ENCODE measurements at regions not wholly inside any gene's neighbourhood (a gene's known extent, or its start where the extent isn't known, plus 50 kb on each side); places are given as distances from the start of the nearest gene placed in this dataset.
"Not testable (repeated sequence)": the region's sequence is repeated elsewhere in the genome, so short reads cannot be mapped to it uniquely, and the experiment has no call there.

DNA sequence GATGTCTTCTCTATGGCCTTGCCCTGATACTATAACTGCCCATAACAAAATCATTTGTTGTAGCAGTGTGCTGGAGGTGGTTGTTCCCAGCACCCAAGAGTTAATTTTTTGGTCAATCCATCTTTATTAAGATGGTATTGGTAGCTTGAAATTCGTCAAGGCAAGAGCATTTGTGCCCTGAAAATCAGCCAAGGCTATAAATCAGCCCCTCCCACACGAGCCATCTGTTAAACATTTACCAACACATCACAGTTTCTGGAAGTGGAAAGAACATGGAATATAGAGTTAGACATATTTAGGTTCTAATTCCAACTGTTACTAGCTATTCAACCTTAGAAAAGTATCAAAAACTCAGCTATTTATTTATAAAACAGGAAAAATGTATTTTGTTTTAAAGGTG, 888.4 kb upstream of the GJE1 start:
- no peak for DNase-seq (ENCODE audit: low read depth)

DNA sequence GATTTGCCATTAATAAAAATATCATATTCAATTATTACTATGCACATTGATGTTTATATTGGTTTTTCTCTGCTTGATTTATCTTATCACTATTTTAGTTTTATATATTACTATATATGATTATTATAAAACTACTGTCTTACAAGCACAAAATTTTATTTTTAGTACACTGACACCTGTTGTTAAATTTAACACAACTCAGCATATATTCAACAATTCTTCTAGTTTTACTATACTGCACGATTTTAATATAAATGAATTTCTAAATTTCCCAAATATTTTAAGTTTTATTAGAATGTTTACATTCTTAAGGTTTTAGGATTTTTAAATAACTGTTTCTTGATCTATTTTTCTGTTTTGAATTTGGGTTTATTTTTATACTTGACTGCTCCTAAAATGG, 889.8 kb upstream of the GJE1 start:
- DNase-seq (ENCODE audit: low read depth) = no peak

DNA sequence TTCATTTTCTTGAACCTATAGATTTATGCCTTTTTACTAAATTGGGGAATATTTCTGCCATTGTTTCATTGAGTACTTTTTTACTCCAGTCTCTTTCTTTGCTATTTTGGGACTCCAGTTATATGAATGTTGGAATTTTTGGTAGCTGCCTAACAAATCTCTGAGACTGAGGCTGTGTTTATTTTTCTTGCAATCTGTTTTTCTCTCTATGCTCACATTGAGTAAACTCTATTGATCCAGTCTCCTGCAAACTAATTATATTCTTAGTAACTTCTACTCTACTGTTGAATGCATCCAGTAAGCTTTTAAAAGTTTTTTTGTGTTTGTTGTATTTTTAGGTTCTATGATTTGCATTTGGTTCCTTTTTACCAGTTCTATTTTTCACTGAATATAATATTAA, 903.4 kb upstream of the GJE1 start:
- DNase-seq (ENCODE audit: low read depth) = no peak

DNA sequence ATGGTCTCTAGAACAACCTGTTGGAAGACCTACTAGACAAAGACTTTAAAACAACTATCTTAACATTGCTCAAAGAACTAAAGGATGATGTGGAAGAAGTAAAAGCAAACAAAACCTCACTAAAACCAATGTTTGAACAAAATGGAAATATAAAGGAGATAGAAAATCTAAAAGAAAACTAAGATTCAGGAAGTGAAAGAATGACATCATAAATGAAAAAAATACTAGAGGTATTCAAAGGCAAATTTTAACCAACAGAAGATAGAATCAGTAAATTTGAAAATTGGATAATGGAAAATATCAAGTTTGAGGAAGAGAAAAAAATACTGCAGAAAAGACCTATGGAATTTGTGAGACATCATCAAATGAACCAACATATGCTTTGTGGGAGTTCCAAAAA, 914.1 kb upstream of the GJE1 start:
- DNase-seq (ENCODE audit: low read depth) = no peak

DNA sequence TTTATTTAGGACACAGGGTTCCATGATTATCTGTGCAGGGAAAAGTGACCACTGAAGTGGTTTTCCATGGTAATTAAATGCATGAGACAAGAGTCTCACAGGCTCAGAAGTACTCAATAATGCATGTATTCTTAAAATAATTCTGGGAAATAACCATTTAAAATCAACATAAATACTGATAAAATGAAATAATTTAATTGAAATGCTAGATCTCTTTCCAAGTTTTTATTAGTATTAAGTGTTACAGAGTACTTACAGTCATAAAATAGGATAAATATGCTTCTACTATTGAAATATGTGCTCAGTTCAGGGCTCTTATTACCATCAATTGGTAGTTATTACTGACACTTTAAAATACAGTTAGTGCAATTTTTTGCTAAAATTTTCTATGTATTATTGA, 916.0 kb upstream of the GJE1 start:
- no peak for DNase-seq (ENCODE audit: low read depth)

DNA sequence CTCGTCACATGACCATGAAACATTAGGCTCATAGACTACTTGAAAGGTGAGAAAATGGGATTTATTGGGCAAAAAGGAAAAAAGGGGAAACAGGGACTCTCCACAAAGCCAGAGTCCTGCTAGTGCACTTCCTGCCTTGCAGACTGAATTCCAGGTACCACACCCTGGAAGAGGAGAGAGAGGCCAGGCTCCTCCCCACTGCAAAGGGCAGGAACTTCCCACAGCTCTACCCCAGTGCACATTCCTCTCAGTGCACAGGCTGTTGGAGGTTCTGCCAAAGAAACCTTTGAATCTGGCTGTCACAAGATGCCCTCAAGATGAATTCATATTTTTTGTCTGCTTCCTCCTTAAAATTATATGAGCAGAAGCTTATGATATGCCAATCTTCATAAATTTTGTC, 920.4 kb upstream of the GJE1 start:
- no peak for DNase-seq (ENCODE audit: low read depth)

DNA sequence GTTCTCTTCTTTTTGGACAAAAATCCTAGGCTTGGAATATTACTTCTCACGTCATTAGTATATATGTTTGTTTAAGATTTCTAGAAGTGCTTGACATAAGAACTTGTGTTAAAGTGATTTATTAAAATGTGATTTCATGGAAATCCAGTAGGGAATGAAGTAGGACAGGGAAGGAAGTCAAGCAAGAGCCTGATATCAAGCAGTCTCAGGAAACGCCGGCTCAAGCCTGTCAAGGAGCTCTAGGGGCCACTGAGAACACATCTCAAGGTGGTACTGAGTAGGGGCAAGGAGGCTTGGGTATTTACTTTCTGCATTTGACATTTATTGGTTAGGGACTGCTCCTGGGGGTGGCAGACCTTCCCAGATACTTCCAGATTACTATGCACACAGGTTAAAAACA, 920.9 kb upstream of the GJE1 start:
- no peak for DNase-seq (ENCODE audit: low read depth)

DNA sequence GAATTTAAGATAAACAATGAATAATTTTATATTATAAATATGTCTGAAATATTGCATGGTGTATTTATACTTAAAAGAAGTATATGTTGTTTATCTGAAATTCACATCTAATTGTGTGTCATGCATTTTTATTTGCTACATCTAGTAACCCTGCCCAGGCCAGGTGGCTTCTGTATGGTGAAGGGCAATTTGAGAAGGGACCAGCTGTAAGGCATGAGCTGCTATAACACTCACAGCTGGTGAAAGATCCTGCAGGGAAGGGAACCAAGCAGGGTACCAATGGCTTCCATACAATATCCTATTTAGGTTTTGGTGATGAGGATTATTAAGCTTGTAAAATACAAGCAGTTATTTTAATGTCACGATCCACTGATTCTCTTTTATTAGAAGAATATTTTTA, 921.8 kb upstream of the GJE1 start:
- DNase-seq (ENCODE audit: low read depth) = no peak

DNA sequence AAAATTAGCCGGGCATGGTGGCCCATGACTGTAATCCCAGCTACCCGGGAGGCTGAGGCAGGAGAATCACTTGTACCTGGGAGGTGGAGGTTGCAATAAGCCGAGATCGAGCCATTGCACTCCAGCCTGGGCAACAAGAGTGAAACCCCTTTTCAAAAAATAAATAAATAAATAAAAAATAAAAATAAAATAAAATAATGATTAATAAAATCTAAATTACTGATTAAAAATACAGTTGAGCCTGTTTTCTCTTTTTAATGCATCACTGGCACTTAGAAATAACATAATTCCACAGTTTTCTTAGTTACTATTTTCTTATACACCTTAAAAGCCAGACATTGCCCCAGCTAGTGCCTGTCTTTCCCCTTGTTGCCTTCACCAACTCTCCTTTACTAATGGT, 922.8 kb upstream of the GJE1 start:
- no peak for DNase-seq (ENCODE audit: low read depth)

DNA sequence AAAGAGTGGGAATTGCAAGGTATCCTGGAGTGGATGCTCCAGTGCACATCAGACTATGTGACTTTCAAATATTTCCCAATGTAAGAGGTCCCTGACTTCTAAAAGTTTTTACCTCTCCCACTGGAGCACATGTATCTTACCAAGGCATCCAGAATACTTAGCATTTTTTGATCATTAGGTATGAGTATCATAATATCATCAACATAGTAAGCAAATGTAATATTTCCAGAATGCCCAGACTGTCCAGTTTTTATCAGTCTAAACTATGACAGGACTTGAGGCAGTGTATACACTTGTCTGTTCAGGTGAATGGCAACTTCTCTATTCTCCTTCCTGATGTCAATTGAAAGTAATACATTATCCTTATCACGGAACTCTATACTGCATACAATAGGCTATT, 924.6 kb upstream of the GJE1 start:
- no peak for DNase-seq (ENCODE audit: low read depth)

DNA sequence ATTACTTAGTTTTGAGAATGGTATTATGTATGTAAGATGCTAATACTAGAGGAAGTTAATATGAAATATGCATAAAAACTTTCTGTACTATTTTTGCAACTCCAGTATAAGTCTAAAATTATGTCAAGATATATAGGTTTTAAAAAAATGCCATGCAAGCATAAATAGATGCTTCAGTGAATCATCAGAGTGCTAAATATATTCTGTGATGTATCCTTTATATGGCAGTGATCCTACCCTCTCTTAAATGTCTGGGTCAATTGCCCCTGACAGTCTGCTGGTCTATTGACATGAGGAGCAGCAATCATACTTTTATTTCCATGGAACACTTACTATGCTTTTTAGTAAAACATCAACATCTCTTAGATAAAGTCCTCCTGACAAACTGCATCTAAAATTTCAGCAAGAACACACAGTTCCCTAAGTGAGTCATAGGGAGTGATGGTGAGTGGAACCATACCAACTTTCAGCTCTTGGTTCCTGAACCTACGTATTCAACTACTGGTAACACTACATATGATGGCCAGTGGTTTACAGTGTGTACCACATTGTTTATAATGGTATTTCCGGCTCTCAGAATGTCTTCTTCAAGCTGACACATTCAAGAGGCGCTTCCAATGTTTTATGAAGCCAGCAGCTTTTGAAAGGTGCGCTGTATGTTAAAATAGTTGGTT, 928.7 kb upstream of the GJE1 start:
- peak; percentile 43 for DNase-seq (ENCODE audit: low read depth)

DNA sequence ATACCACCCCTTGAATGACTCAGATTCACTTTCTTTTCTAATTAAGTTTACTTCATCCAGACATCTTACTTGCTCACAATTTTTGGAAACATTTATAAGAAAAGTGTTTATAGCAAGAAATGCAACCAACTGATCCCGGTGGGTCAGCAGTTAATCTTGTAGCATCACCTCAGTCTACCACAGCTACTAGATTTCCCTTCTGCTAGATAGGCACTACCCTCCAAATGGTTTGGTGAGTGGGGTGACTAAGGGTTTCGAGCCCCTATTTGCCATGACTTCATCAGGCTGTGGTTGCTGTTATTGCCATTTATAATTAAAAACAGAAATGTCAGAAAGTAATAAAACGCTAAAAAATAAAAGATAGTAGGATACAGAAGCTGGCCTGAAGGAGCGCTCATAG, 930.1 kb upstream of the GJE1 start:
- DNase-seq (ENCODE audit: low read depth) = no peak

DNA sequence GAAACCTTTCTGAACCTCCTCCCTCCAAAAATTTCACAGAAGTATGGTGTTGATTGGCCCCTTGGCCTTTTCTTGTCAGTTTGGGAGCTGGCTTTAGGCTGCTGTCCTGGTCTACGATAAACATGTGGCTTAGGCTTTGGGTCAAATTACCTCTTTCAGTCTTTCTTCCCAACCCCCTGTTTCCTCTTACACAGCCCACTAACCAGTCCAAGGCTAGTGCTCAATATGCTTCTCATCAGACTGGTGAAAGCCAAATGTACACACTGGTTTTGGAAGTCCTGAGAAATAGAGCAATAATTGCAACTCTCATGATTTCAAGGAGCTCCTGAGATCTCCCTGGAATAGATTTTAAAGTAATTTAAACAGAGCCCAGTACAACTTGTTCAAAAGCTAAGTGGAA, 933.7 kb upstream of the GJE1 start:
- peak; percentile 72 for DNase-seq (ENCODE audit: low read depth)

DNA sequence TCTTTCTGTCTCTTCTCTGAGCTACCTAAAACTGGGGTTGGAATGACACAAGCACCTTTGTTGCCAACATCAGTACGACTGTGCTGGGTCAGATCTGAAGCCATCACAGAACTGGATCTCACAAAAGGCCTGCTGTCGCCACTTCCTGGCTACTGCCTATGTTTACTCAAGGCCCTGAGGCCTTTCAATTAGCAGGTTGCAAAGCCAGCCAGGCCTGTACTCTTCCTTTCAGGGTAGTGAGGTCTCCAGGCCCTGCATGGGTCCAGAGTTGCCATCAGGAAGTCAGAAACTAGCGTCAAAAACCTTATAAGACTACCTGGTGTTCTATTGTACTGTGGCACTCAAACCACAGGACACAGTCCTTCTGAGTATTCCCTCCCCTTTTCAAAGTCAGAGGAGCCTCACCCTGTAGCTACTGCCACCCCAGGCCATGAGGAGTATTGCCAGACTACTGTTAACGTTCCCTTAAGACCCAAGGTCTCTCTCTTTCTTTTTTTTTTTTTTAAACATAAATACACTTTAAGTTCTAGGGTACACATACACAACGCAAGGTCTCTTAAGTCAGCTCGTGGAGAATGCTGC, 937.4 kb upstream of the GJE1 start:
- DNase-seq (ENCODE audit: low read depth) = no peak

DNA sequence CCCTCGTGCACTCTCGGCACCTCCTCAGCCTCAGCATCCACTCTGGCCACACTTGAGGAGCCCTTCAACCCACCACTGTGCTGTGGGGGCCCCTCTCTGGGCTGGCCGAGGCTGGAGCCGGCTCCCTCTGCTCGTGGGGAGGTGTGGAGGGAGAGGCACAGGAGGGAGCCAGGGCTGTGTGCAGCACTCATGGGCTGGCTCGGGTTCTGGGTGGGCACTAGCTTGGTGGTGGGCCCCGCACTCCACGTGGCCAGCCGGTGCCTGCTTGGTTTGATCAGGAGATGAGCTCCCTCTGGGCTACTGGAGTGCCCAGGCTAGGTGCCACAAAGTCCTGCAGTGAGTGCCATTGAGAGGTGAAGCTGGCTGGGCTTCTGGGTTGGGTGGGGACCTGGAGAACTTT, 949.4 kb upstream of the GJE1 start:
- DNase-seq (ENCODE audit: low read depth) = no peak

DNA sequence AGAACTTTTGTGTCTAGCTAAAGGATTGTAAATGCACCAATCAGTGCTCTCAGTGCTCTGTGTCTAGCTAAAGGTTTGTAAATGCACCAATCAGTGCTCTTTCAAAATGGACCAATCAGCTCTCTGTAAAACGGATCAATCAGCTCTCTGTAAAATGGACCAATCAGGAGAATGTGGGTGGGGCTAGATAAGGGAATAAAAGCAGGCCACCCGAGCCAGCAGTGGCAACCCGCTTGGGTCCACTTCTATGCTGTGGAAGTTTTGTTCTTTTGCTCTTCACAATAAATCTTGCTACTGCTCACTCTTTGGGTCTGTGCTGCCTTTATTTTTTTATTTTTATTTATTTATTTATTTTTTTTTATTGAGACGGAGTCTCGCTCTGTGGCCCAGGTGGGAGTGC, 957.3 kb upstream of the GJE1 start:
- not testable (repeated sequence) for DNase-seq (ENCODE audit: low read depth)

DNA sequence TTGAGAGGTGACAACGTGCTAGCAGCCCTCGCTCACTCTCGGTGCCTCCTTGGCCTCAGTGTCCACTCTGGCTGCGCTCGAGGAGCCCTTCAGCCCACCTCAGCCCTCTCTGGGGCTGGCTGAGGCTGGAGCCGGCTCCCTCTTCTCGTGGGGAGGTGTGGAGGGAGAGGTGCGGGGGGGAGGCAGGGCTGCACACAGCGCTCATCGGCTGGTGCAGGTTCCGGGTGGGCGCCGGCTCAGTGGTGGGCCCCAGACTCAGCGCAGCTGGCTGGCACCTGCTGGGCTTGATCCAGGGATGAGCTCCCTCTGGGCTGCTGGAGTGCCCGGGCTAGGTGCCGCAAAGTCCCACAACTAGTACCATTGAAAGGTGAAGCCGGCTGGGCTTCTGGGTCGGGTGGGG, 957.8 kb upstream of the GJE1 start:
- no peak for DNase-seq (ENCODE audit: low read depth)

DNA sequence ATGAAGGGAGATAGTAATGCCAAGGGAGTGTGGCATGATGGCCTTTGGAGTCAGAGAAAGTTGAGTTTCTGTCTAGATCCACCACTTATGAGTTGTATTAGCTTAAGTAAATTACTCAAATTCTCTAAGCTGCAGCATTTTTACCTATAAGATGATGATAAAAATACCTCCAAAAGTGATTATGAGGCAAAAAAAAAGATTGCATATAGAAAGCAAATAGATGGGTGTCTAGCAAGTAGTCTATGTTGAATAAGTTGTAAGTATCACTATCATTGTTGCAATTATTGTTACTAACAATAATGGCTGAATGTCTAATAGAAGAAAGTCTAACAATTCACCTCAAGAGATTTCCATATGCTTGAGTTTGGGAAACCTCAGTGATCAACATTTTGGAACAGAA, 959.2 kb upstream of the GJE1 start:
- no peak for DNase-seq (ENCODE audit: low read depth)

DNA sequence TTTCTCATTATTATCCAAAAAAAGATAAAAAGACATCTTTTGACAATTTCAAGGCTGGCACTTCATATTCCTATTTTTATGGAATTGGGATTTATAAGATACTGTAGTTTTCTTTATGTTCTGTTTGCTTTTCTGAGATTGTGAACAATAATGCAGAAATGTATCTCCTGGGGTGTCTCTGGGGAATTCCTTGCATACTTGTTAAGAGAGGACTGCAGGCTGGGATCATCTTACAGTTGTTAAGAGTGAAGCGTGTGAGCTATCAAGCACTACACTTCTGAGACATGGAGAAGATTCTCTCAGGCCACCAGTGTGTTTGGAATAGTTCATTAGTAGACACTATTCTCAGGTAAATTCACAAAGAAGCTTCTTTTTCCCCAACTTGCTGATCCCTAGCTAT, 963.3 kb upstream of the GJE1 start:
- peak; percentile 58 for DNase-seq (ENCODE audit: low read depth)

DNA sequence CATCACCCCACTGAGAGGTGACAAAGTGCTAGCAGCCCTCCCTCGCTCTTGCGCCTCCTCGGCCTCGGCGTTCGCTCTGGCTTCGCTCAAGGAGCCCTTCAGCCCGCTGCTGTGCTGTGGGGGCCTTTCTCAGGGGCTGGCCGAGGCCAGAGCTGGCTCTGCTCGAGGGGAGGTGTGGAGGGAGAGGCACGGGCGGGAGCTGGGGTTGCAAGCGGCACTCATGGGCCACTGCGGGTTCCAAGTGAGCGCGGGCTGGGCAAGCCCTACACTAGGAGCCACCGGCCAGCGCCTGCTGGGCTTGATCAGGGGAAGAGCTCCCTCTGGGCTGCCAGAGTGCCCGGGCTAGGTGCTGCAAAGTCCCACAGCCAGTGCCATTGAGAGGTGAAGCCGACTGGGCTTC, 964.8 kb upstream of the GJE1 start:
- DNase-seq (ENCODE audit: low read depth) = no peak

DNA sequence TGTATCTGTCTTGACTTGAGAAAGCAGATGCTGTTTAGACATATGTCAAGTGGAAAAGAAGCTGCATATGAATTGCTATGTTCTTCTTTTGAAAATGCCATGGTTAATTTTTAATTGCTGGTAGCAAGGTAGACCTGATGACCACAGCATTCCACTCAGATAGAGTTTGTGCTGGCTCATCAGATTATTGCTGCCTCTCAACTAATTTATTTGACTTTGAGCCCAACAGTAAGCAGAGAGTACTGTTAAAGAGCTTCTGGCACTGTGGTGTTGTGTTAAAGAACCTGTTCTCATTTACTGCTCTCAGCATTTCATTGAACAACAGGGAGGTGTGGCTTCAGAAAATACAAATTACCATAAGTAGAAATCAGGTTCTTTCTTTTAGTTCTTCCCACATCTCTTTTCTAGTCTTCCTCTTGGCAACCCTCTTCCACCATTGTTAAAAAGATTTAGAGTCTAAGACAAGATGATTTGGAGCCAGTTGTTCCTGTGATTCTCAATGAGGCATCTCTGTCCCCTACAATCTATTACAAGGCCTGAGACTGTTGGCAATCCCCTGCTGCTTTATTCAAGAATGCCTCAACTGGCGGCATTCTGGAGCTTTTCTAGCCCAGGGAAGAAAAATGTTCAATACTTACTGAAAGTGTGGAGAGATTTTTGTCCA, 967.6 kb upstream of the GJE1 start:
- DNase-seq (ENCODE audit: low read depth) = no peak

DNA sequence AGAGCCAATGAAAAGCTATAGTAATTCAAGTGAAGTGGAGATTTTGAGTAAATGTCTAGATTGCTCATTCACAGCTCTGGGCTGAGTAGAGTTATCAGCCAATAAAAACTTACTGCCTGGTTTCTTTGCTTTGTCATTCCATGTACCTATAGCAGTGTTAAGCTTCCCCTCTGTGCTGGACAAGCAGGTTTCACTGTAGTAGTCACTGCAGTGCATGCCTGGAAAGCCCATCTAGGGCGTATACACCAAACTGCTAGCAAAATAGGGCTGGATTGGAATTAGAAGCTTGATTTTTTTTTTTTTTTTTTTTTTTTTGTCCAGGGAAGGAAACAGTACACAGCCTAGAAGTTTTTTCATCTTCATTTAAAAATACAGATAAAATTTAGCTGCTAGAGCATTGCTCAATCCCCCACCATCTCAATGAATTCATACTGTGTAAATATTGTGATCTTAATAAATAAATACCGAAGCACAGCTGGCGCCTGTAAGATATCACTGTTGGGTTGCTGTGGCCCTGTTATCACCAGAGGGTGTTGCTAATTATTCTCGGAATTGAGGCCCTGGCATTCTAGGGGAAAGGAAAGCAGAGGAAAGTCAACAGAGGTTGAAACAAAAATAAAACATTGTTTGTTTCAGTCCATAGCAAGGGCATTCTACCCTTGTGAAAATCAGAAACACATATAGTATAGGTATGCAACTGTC, 968.5 kb upstream of the GJE1 start:
- no peak for DNase-seq (ENCODE audit: low read depth)

DNA sequence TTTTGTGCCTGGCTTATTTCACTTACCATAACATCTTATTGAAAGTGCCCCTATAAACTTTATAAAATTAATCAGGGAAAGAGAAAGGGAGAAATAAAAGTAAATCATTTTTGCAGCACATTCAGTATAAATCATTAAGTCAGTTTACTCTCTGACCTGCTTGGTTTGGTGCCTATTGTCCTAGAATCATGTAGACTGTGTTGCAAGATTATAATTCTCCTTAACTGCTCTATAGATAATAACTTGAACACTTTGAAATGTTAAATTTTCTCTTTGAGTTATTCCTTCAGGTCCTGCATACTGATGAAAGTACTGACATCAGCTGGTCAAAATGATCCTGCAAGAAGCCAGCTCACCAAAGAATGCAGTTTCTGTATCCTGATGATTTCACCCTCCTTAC, 969.6 kb upstream of the GJE1 start:
- DNase-seq (ENCODE audit: low read depth) = no peak
